NB4 (cell line): ENCODE measurements at regions not wholly inside any gene's neighbourhood (a gene's known extent, or its start where the extent isn't known, plus 50 kb on each side); places are given as distances from the start of the nearest gene placed in this dataset.

Experiments
- TF ChIP-seq, protein P1 (sequence below): IDR thresholded peaks from one replicate; pipeline ENCODE4 v1.5.1; 2012; ENCODE audit warnings: low read depth, low read length
- TF ChIP-seq, protein P2 (sequence below): IDR thresholded peaks from 2 replicates; pipeline ENCODE4 v1.6.1; 2011; ENCODE audit warnings: low read depth, low read length

DNA sequence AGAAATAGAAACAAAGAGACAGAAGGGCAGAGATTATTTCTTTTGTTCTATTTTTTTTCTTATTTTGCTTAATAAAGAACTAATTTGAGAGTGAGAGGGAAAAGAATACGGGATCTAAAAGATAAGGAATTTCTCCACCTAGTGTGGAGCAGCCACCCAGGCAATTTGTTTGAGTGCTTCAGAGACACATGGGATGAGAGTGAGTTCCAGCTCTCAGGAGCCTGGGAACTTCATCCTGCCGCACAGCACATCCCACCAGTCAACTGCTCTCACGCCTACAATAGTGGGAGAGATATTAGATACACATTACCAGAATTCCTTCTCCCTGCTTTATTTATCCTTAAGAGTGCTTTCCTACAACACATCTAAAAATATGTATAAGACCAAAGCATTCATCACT is 946.4 kb downstream of the PDHA2 start:
- TF ChIP-seq, protein P1, sequence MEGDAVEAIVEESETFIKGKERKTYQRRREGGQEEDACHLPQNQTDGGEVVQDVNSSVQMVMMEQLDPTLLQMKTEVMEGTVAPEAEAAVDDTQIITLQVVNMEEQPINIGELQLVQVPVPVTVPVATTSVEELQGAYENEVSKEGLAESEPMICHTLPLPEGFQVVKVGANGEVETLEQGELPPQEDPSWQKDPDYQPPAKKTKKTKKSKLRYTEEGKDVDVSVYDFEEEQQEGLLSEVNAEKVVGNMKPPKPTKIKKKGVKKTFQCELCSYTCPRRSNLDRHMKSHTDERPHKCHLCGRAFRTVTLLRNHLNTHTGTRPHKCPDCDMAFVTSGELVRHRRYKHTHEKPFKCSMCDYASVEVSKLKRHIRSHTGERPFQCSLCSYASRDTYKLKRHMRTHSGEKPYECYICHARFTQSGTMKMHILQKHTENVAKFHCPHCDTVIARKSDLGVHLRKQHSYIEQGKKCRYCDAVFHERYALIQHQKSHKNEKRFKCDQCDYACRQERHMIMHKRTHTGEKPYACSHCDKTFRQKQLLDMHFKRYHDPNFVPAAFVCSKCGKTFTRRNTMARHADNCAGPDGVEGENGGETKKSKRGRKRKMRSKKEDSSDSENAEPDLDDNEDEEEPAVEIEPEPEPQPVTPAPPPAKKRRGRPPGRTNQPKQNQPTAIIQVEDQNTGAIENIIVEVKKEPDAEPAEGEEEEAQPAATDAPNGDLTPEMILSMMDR: no peak
- TF ChIP-seq, protein P2, sequence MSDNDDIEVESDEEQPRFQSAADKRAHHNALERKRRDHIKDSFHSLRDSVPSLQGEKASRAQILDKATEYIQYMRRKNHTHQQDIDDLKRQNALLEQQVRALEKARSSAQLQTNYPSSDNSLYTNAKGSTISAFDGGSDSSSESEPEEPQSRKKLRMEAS: no peak
